ENCODE measurements at regions not wholly inside any gene's neighbourhood (a gene's known extent, or its start where the extent isn't known, plus 50 kb on each side); places are given as distances from the start of the nearest gene placed in this dataset.

- TF ChIP-seq EZH2 (IDR thresholded peaks at IDR 0.05) (no peak), EZH2phosphoT487 (IDR thresholded peaks at IDR 0.05) (no peak)
Measured at GRCh38 chr20:48292806-48293205, 507.5 kb upstream of the SULF2 start.
